ENCODE measurements at regions not wholly inside any gene's neighbourhood (a gene's known extent, or its start where the extent isn't known, plus 50 kb on each side); places are given as distances from the start of the nearest gene placed in this dataset.
A peak's percentile ranks its signal among the peaks of the same experiment; 100 is the strongest.

DNA sequence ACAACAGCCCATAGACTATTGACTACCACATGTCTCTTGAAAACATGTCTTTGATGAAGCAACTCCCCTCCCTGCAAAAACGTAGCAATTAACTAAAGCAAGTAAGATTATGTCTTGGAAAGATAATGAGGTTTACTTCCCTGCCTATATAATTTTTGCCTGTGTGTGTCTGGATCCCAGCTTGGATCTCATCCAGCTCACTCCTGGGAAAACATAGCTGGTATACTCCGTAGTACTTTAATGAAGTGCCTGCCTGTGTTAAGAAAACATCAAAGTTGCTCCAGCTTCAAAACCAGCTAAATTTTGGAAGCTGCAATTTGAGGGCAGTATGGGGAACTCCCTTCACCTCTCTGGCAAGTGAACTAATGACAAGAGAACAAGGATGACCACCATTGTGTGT lies 182.6 kb upstream of the C9orf72 start:
- no peak for DNase-seq

DNA sequence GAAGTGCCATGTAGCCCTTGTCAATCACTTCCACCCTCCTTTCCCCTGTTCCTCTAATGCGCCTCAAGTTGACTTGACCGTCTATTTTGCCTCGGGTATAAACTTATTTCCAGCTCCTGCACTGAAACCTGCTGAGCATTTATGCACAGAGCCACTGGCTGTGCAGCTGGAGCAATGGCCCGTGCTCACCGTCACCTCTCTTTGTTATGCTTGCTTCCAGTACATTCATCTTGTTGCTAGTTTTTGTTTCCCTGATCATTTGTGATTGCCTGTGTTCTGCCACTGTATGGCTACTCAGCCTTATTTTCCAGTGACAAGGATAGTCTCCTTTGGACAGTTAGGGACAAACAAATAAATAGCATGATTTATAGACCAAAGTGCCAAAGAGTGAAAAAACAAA lies 183.1 kb upstream of the C9orf72 start:
- DNase-seq: no peak

DNA sequence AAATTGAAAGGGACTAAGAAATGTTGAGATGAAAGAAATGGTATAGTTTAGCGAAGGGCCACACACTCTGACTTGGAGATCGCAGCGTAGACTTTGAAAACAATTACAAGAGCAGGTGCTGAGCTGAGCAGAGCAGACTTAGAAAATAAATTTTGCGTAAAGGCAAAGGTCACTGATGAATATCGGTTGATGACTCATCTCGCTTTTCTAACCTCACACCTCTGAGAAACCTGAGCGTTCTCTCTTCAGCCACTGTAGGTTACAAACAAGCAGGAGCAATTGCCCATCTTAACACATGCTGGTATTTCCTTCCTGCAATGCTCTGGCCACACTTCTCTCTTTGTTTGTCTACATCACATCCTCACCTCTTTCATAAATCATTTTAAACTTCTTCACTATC lies 190.6 kb upstream of the C9orf72 start:
- no peak for DNase-seq

DNA sequence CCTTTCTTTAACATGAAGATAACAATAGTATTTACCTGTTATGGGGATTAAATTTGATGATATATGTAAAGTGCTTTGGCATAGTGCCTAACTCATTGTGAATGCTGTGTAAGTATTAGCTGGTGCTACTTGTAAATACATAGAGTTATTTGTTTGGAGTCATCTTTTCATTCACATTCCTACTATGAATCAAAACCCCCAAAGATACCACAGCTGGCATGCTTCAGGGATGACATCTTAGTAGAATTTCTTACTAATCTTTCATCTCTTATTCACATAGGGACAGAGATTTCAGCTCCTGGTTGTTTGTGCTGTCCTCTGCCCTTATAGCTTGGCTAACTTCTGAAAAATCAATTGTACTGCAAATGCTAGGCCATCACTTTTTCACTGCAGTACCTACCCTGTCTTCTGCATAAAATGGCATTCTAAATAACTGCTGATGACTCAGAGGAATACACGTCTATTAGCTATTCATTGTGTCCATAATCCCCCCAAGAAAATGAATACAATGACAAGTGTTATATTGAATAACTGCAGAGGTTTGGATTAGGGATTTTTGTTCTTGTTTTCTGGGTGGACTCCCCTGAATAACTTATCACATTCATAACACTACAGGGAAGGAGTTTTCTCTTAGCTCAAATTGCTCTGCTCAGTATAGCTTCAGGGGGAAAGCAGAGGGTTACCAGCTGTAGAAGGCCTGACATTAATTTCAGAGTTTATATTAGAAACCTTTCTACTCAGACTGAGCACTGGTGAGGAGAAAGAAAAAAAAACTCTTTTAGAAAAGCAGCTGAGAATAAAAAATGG lies 192.2 kb upstream of the C9orf72 start:
- DNase-seq: no peak

DNA sequence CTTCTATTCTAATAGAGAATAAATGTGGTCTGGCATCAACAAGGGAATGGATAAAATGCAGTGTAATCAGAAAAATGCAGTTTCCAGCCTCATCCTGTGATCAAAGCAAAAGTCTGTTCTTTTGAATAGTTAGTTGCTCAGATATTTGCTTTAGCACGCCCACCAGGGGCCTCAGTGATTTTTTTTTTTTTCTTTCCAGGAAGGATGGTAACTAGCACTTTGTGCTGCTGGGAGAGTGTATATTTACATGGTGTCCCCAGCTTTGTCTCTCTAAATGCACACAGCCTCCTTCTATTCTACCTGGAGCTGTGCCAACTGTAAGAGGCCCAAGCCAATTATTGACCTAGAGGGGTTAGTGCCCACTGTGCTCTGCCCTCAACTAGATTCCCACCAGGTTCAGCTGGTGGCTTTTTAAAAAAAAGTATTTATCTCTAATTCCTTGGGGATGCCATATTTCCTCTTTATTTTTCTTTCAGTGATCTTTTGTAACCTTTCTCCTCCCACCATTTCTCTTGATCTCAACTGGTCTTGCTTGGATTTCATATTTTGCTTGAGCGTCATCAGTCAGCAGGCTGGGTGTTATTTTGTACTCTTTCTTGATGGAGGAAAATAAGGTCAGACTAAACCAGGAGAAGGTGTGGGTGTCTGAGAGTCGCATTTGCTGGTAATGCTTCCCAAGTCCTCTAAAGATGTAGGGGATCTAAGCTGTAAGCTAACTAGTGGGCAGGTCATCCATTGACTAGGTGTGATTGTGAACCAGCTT lies 193.0 kb upstream of the C9orf72 start:
- no peak for DNase-seq

DNA sequence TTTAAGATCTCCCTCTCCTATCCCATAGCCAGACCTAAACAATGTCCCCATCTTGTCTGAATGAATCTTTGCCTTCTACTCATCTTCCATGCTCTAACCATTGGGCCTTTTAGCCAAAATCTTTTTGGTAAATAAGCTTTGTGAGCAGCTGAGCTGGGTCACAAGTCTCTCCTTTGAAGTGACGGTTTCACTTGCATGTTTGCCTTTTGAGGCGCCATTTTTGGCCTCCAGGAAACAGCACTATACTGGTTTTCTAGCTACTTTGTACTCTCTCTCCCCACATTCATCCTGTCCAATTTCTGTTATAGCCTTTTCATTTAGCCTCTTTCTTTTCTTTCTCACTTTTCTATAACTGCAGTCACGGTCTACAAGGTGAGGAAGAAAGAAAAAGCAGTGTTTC lies 195.5 kb upstream of the C9orf72 start:
- DNase-seq: no peak

DNA sequence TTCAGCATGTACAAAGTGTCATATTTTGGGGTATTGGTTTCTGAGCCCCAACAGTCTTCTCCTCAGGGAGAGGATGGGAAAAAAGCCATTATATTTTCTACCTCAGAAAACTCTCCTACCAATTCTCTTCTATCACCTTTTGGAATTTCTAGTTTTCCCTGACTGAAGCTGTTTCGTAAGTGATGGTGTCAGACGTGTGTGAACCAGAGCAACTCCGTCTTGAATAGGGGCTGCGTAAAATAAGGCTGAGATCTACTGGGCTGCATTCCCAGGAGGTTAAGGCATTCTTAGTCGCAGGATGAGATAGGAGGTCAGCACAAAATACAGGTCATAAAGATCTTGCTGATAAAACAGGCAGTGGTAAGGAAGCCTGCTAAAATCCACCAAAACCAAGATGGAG lies 197.3 kb upstream of the C9orf72 start:
- no peak for DNase-seq

DNA sequence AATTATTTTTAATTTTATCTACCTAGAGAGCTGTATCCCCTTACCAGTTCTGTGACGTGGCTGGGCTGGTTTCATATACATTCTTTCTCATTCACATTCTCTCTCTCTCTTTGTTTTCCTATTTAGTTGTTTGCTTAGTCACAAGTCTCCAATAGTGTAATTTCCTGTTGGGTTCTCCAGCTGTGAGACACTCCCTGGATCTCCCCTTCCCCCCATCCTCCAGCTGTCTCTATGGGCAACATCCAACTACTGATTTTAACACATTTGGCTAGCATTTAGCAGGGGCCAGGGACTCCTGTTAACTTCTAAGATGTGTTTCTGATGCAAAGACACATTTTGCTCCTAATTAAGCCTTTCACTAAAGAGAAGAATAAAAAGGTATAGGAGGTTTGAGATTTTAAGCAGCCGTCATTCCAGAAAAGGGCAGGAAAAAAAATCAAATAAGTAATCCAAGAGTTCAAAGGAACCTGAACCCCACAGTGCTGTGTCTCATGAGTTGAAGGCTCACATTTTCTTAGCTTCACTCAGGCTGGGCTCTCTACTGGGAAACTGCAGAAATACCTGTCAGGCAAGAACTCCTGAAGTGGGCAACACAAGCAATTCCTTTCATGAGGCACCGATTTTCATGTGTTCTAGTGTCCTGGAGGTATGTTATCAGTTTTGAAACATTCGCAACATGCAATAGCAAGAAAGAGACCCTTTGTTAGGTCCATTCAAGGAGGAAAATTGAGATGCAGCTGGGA lies 198.7 kb upstream of the C9orf72 start:
- DNase-seq: no peak

DNA sequence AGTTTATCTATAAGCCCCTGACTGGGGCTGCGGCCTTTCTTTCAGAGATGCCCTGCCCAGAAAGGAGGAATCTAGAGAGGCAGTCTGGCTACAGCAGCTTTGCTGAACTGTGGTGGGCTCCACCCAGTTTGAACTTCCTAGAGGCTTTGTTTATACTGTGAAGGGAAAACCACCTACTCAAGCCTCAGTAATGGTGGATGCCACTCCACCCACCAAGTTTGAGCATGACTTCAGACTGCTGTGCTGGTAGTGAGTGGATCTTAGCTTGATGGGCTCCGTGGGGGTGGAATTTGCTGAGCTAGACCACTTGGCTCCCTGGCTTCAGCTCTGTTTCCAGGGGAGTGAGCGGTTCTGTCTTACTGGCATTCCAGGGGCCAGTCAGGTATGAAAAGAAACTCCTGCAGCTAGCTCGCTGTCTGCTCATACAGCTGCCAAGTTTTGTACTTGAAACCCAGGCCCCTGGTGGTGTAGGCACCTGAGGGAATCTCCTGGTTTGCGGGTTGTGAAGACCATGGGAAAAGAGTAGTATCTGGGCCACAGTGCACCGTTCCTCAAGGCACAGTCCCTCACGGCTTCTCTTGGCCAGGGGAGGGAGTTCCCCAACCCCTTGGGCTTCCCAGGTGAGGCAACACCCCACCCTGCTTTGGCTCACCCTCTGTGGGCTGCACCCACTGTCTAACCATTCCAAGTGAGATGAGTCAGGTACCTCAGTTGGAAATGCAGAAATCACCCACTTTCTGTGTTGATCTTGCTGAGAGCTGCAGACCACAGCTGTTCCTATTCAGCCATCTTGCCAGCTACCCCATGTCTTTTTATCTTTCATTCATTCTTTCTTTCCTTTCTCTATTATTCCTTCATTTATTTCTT lies 211.8 kb upstream of the C9orf72 start:
- DNase-seq: no peak

DNA sequence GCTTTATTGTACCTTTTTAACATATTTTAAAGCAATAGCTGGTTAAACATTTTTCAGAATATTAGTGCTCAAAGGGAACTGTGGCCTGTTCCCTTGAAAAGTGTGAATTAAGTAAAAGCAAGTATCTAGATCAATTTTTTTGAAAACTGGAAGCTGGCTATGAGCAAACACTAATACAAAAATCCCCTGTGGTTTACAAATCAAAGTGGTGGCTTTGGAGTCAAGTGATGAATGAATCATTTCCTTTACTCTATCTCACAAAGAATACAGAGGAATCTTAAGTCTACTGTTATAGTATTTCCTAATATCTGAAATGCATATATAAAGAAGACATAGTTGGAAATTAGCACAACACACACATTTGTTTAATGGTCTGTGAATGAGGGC lies 212.4 kb upstream of the C9orf72 start:
- no peak for DNase-seq

DNA sequence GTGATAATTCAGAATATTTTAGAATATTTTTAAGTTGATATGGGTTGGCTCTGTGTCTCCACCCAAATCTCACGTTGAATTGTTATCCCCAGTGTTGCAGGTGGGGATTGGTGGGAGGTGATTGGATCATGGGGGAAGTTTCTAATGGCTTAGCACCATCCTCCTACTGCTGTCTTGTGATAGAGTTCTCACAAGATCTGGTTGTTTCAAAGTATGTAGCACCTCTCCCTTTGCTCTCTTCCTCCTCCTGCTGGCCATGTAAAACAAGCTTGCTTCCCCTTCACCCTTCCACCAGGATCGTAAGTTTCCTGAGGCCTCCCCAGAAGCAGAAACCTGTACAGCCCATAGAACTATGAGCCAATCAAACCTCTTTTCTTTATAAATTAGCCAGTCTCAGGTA lies 214.6 kb upstream of the C9orf72 start:
- peak in 1 of 2 experiments; percentile 16 for DNase-seq

DNA sequence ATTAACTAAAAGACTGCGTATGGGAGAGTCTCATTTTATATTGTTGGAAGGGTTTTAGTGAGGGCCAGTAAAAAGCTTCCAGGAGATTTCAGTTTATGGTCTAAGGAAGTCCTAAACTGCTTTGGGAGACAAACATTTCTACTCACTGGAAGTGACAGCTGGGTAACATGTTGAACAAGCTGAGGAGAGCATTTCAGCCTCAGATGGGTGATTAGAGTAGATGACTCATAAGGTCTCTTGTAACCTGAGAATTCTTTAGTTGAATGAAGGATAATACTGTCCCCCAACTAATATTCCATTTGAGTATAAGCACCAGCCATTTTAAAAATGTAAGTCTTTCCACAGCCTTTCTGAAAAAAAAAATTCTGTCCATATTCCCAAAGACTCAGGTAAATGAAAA lies 218.0 kb upstream of the C9orf72 start:
- no peak for DNase-seq

DNA sequence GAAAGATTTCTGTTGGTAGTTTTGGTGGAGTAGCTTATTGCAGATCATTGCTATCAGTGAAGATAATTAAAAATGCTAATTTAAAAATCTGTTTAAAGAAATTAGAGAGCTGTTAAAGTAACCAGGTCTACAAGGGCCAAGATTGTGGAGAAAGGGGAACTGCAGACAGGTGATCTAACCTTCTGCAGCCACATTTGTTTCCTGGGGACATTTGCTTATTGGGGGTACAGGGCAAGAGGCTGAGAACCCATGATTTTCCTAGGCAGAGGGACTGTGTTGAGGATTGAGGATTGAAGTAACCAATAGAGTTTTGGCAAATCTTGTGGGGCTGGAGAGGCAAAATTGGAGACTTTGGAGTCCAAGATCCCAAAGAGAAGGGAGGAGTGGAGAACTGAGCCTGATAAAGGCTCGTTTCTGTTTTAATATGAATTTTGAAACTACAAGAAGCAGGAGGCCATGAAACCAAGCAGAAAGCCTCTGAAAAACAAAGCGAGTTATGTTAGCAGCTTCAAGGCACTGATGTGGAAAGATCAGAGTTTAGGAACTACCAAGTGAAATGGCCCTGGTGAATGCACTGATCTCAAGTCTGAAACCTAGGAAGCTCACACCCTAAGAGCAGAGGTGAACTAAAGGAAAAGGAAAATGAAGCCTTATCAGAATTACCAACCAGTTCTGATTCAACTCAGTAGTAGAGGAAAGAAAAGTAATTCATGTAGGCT lies 219.8 kb upstream of the C9orf72 start:
- no peak for DNase-seq

DNA sequence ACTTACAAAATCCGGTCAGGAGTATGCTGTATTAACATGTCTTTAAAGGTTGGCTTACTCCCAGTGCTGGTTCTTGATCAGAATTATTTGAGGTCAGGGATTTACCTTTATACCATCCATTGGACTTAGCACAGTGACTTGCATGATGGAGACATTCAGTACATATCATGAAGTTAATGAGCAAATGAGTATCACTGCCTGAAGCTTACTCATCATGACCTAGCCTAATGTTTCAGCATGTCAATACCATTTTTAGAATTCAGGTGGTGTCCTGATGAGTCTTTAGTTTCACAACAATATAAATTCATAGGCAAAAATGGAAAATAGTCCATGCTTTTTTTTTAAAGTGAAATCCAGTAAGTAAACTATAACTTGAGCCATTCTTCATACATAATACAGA lies 226.0 kb upstream of the C9orf72 start:
- DNase-seq: no peak

DNA sequence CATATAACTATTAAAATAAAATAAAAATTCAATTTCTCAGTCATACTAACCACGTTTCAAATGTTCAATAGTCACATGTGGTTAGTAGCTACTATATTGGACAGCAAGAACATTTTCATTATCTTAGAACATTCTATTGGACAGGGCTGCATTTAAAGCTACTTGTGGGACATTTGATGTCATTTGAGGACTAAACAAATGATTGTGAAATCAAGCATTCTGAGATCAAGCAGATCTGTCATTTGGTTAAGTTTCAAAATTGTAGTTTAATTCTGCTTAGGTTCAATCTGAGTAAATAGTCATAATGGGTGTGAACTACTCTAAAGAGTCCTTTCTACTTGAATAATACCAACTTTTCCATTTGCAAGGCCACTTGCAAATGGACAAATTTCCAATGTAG lies 226.9 kb upstream of the C9orf72 start:
- no peak for DNase-seq

DNA sequence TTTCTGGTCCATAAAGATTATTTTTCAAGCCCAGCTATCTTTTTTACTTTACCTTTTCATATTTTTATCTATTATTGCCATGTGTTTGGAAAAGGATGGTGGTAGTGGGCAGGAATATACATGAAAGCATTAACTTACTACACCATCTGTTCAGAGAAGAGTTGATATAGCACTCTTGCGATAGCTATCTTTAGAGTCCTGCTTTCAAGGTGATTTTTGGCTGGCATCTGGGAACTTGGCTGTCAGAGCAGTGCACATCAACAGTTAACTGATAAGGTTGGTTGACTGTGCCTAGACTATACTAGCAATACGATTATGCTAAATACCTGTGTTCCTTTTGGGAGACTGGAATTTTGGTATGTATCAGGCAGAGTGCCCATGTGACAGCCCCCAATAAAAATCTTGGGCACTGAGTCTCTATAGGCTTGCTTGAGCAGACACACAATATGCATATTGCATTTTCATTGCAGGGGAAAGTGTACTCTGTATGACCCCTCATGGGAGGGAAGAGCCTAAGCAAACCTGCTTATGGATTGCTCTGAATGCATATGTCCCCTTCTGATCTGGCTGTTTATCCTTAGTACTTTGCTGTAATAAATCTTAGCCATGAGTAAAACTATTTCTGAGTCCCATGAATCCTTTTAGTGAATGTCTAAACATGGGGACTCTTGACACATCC lies 227.6 kb upstream of the C9orf72 start:
- no peak for DNase-seq

DNA sequence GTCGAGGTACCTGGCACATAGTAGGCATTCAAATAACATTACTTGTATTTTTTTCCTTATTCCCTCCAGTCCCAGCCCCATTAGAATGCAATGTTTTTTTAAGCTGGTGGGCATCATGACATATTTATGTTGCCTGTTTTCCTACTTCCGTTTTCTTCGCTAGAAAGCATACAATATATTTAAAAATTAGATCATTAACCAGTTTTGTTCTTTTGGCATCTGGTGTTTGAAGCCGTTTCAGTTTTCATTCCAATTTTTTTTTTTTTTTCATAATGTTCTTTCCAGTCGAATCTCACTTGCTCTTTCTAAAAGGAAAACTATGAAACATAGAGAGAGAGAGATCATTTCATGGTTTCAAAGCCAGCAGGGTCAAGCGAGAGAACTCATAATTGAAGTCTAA lies 228.3 kb upstream of the C9orf72 start:
- DNase-seq: no peak

DNA sequence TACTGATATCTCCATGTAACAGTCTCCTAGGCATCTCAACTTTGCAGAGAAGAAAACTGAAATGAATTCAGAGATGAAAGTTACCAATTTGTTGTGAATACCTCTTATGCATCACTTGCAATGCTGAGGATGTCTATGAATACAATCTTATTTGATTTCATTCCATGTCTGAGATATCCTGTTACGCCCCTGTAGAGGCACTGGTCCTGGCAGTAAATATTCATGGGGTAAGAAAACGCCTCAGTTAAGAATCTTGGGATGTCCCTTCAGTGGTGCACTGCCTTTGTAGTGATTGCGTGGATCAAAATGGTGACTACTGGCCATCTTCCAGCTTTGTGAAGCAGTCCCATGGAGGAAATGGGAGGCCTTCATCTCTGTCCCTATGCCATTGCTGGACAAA lies 229.1 kb upstream of the C9orf72 start:
- DNase-seq: no peak

DNA sequence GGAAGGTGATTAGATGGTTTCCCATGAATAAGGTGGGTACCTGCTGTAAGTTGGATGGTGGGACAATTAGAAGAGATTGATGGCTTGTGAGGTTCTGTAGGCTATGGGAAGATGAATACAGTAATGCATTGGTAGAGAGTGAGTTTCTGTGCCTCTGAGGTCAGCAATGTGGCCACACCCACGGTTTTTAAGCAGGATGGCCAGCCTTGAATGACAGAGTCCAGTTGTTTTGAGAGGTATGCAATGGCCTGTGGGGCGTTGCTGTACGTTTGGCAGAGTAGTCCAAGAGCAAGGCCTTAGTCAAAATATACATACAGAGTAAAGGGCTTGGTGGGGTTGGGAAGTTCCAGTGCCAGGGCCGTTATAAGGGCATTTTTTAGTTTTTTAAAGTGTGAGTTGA lies 235.6 kb upstream of the C9orf72 start:
- no peak for DNase-seq

DNA sequence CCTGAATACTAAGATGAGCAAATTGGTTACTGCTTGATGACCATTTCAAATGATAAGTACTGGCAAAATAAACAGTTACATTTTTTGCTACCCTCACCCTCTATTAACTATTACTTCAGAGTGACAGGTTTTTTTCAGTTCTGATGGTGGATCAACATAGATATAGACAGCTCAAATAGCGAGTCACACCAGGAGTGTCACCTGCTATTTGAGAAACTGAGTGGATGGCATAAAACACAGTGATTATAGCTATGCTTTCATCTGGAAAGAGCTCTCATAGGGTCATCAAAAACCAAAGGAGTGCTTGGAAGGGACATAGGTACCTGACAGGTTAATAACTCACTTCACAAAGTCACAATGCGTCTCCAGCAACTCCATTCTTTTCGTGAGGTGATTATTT lies 244.5 kb upstream of the C9orf72 start:
- DNase-seq: no peak

DNA sequence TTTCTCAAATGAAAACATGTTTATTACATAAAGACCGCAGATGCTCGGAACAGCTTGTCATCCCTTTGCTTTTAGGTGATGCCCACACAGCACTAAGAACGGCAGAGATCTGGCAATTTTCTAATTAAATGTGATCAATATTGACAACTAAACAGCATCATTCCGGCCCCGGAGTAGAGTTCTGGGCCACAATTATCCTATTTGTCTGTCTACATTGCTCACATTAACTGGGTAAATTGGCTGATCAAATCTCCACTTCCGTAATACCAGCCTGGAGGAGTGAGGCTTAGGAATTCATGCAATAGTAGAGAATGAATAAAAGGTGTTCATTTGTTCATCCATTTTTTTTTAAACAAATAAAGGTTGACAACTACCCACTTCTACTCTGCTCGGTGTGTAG lies 245.1 kb upstream of the C9orf72 start:
- DNase-seq: no peak

DNA sequence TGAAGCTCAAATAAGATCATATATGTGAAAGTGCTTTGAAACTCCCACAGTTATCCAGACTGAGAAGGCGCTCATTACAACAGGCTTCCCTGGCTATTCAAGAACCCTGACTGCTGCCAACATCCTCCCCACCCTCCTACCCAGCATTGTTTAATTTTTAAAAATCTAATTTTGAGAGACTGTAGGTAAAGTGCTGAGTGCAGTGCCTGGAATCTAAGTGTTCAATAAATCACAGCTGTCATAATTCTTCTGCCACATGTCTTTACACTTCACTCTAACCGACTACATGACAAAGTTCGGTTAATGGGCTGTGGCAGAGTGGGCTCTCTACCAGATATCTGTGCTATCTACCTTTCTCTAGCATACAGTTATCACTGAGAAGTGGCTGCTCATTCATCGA lies 255.6 kb upstream of the C9orf72 start:
- DNase-seq: no peak

Data from NCI-H526 (cell line).